ENCODE measurements at regions not wholly inside any gene's neighbourhood (a gene's known extent, or its start where the extent isn't known, plus 50 kb on each side); places are given as distances from the start of the nearest gene placed in this dataset.
"Not testable (repeated sequence)": the region's sequence is repeated elsewhere in the genome, so short reads cannot be mapped to it uniquely, and the experiment has no call there.

GRCh38 chr18:59848002-59848401 is 51.8 kb upstream of the PMAIP1 start:
- DNase-seq = no peak

DNA sequence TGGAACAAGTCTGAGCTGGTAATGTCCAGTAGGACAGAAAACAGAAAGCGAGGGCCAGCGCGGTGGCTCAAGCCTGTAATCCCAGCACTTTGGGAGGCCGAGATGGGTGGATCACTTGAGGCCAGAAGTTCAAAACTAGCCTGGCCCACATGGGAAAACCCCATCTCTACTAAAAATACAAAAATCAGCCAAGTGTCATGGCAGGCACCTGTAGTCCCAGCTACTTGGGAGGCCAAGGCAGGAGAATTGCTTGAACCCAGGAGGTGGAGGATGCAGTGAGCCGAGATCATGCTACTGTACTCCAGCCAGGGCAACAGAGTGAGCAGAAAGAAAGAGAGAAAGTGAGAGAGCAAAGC is 52.3 kb upstream of the PMAIP1 start:
- not testable (repeated sequence) for DNase-seq

DNA sequence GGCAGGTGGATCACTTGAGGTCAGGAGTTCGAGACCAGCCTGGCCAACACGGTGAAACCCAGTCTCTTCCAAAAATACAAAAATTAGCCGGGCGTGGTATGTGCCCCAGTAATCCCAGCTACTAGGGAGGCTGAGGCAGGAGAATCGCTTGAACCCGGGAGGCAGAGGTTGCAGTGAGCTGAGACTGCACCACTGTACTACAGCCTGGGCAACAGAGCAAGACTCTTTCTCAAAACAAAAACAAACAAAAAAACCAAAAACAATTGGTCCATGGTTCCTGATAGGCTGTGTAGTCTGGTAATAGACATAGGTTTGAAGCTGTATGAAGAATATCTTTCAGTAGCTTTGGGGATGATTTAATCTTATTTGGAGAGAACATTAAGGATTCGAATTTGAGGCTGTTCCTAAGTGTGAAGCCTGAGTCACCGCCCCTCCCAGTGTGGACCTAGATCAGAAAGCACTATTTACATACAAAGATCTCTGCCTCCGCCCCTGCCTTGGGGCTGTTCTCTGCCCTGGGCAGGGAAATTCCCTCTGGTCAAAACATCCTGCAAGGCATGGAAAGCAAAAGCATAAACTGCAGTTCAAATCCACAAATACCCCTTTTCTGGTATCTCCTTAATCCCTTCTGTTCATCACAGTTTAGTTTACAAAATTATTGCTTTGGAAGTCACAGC is 52.8 kb upstream of the PMAIP1 start:
- no peak for DNase-seq

DNA sequence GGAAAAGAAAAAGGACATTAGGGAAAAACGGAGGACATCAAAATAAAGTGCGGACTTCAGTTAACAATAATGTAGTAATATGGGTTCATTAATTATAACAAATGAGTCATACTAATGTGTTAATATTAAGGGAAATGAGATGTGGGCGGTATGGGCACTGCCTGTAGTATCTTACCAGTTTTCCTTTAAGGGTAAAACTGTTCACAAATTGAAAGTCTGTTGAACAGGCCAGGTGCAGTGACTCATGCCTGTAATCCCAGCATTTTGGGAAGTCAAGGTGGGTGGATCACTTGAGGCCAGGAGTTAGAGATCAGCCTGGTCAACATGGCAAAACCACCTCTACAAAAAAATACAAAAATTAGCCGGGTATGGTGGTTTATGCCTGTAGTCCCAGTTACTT is 56.8 kb upstream of the PMAIP1 start:
- DNase-seq = no peak

DNA sequence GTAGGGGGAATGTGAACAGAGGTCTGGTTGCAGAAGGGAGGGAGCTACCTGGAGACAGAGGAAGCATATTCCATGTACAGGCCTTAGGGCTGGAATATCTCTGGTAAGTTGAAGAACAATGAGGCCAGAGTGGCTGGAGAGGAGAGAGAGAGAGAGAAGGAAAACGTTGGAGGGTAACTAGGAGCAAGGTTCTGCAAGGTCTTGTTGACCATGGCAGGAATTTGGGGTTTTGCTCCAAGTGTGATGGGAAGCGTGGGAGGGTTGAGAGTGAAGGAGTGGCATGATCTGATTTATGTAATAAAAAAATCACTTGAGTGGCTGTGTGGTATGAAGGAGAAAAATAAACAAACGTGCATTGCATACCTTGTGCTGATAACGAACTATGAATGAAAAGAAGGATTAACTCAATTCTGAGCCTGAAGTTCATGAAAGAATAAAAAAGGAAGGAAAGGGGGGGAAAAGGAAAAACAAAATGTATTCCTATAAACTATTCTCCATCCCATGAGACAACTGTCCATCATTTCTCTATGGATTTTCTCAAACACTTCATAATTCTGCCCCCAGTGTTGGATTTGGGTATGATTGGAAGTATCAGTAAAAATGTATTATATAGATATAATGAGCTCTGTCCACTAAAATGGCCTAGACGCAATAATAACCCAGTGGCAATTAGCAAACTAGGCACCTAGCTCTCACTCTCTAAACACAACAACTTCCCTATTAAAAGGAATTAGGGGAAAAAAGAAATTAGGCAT is 59.7 kb upstream of the PMAIP1 start:
- no peak for DNase-seq

DNA sequence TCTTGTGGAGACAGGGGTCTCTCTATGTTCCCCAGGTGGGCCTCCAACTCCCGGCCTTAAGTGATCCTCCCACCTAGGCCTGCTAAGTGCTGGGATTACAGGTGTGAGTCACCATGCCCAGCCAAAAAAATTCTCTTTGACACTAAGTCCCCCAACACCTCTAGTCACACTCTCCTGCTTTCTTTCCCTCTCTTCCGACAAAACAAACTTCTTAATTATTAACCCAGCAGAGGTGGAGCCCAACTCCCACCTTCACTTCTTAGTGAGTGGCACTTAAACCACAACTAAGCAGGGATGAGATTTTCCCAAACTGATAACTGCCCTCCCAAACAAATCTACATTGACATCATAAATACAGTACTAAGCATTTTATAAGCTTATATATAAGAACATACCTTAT is 60.5 kb upstream of the PMAIP1 start:
- DNase-seq = no peak

- DNase-seq = peak; percentile 36 to 55 (median 43)
These were observed 62.2 kb upstream of the PMAIP1 start for GRCh38 chr18:59837586-59837985.

DNA sequence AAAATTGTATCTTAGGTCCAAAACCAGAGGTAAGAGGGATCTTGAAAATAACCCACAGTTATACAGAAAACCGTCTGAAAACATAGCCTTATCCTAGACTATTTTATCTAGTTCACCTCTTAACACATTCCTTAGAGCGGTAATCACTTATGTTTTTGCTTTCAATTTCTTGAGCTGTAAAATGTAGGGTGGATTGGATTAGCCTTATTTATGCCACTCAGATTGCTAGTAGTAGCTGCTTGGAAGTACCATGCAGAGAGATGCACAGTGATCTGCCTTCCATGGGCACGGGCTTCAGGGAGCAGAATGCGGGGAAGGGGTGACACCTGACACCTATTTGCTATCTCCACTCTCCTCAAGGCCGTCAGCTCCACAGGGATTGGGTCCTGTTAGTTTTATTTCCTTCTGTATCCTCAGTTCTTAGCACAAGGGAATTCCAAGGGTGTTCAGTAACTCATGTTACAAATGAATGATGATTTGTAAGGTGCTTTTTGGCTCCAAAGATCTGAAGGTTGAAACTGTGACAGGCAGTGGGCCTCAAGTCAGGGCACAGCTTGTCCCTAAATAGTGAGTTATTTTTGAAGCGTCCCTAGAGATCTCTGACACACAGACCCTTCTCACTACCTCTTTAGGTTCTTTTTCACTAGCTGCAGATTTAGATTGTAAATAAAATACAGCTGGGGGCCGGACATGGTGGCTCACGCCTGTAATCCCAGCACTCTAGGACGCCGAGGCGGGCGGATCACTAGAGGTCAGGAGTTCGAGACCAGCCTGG is 64.0 kb upstream of the PMAIP1 start:
- no peak for DNase-seq

DNA sequence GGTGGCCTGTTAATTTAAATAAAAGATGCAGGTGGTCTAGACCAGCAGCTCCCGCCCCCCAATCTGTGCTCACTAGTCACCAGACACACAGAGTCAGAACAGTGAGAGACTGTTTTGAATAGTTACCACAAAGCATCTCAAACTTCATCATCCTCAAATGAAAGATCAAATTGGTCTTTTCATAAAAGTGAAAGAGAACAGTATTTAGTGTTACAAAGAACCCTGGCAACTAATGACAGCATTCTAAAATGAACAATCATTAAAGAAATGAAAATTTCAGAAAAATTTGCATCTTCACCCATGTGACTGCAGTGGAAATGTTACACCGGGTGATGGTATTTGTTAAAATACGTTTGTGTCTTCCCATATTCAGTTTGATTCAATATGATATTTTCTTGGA is 65.5 kb upstream of the PMAIP1 start:
- no peak for DNase-seq

GRCh38 chr18:59833785-59834184 is 66.0 kb upstream of the PMAIP1 start:
- DNase-seq = no peak

DNA sequence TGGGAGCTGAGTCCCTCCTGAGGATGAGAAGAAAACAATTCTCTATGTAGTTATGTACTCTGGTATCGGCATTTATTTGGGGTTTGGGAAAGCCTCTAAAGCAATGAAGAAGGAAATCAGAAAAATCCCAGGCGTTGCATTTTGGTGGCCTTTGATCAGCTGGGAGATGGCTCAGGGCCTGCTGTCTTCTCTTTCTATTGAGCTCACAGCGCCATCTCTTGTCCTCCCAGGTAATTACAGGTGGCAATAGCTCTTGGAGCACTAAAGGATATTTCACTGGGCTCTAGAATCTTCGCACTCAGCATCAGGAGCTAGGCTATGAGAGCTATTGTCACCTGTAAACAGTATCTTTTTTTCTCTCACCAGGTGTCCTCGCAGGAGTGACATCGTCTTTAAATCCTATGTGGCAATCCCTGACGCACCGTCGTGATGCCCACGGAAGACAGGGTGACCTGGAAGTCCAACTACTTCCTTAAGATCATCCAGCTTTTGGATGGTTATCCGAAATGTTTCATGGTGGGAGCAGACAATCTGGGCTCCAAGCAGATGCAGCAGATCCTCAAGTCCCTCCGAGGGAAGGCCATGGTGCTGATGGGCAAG is 76.1 kb upstream of the PMAIP1 start:
- peak; percentile 77 to 89 (median 80) for DNase-seq

GRCh38 chr18:59822612-59823550 is 76.9 kb upstream of the PMAIP1 start:
- DNase-seq = no peak

DNA sequence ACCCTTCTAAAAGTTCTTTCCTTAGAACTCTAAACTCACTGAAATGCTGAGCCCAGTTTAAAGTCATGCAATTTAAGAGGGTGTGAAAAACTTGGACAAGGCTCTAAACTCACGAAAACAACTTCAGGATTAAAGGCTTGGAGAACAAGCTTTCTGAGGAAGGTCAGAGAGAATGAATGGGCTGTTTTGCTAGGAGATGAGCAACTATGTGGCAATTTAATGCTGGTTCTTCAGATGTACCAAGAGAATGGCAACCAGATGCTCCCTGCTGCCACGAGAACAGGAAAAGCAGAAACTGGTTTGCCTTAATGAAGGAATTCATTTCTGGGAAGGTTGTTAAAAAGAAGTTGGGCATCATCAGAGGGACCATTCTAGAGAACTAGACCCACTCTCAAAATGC is 77.8 kb upstream of the PMAIP1 start:
- DNase-seq = no peak

- no peak for DNase-seq
These were observed 79.1 kb upstream of the PMAIP1 start for GRCh38 chr18:59820663-59821062.

DNA sequence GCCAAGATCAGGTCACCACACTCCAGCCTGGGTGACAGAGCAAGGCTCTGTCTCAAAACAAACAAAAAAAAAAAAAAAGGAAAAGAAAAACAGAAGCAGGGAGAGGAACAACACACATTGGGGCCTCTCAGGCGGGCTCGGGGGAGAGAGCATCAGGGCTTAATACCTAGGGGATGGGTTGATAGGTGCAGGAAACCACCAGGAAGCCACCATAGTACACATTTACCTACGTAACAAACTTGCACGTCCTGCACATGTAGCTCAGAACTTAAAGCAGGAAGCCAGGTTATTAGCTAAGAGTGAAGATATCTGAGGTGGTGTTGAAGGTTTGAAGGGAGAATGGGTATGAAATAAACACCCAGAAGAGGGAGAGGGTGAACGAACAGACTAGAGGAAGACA is 81.0 kb upstream of the PMAIP1 start:
- DNase-seq = no peak

GRCh38 chr18:59814891-59815290 is 84.9 kb upstream of the PMAIP1 start:
- DNase-seq = peak; percentile 19 to 83 (median 58)

DNA sequence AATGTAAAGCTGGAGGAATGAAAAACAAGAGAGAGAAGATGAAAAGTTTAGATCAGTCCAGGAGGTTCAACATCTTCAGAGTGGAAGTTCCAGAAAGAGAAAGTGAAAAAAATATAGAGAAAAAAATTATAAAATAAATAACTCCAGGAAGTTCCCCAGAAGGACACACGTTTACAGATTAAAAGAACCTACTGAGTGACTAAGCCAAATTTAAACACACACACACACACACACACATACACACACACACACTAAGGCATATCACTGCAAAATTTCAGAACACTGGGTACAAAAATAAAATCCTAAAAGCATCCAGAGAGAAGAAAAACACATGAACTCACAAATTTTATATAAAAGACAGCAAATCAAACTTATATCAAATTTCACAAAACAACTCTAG is 85.9 kb upstream of the PMAIP1 start:
- DNase-seq = no peak

- DNase-seq = no peak
These were observed 88.9 kb upstream of the PMAIP1 start for GRCh38 chr18:59810735-59811520.

- DNase-seq = no peak
These were observed 89.6 kb upstream of the PMAIP1 start for GRCh38 chr18:59810183-59810582.

- DNase-seq = no peak
These were observed 97.8 kb upstream of the PMAIP1 start for GRCh38 chr18:59802031-59802430.

GRCh38 chr18:59801576-59801975 is 98.2 kb upstream of the PMAIP1 start:
- DNase-seq = no peak
